IMR-90 (cell line): ENCODE measurements at regions not wholly inside any gene's neighbourhood (a gene's known extent, or its start where the extent isn't known, plus 50 kb on each side); places are given as distances from the start of the nearest gene placed in this dataset.

ENCODE experiments used
- FOS ChIP-seq: fragments of 150-350 bp; IDR thresholded peaks from 2 replicates; pipeline ENCODE4 v1.6.1; 2016; ENCODE audit warnings: low read depth, low read length
- MAFK ChIP-seq: IDR thresholded peaks from 2 replicates; pipeline ENCODE4 v1.6.1; 2012; ENCODE audit warnings: low read depth, low read length, improper control_type of control experiment
- MAZ ChIP-seq: IDR thresholded peaks from 2 replicates; pipeline ENCODE4 v1.6.1; 2012; ENCODE audit warnings: low read depth, mild to moderate bottlenecking, low read length, improper control_type of control experiment, moderate library complexity, borderline replicate concordance
- POLR2A ChIP-seq: IDR thresholded peaks from 2 replicates; pipeline ENCODE4 v1.6.1; 2012; ENCODE audit warnings: mild to moderate bottlenecking, low read depth, low read length
- SMC3 ChIP-seq: fragments of 150-350 bp; IDR thresholded peaks from 2 replicates; pipeline ENCODE4 v1.6.1; 2016; ENCODE audit warnings: low read depth, mild to moderate bottlenecking, antibody characterized with exemption, low read length, moderate library complexity
- TF ChIP-seq, protein P1 (sequence below): conservative IDR thresholded peaks from 2 replicates; pipeline ENCODE4 v1.5.1; 2012; ENCODE audit warnings: mild to moderate bottlenecking, low read depth, low read length, improper control_type of control experiment
- TF ChIP-seq, protein P2 (sequence below): fragments of 150-350 bp; IDR thresholded peaks from 2 replicates; pipeline ENCODE4 v1.6.1; 2017; ENCODE audit warnings: mild to moderate bottlenecking, antibody characterized with exemption, low read length, low read depth

DNA sequence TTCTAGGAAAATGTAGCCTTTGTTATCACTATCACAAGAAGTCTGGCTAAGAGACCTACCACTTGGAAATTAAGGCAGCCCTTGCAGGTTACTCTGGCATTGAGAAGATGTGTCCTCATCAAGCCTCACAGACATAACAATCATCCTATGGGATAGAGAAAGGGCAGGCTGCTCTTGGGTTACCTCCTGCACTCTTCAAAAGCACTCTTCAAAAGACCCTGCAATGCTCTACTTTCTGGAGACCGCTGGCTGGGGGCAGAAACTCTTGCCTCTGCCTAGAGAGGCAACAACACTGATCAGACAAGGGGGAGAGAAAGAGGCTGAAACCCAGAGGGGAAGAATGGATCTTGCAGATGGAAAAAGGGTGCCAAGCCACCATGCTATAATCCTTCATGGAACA lies 127.9 kb upstream of the BNIP2 start:
- no peak for TF ChIP-seq POLR2A
- TF ChIP-seq, protein P1, sequence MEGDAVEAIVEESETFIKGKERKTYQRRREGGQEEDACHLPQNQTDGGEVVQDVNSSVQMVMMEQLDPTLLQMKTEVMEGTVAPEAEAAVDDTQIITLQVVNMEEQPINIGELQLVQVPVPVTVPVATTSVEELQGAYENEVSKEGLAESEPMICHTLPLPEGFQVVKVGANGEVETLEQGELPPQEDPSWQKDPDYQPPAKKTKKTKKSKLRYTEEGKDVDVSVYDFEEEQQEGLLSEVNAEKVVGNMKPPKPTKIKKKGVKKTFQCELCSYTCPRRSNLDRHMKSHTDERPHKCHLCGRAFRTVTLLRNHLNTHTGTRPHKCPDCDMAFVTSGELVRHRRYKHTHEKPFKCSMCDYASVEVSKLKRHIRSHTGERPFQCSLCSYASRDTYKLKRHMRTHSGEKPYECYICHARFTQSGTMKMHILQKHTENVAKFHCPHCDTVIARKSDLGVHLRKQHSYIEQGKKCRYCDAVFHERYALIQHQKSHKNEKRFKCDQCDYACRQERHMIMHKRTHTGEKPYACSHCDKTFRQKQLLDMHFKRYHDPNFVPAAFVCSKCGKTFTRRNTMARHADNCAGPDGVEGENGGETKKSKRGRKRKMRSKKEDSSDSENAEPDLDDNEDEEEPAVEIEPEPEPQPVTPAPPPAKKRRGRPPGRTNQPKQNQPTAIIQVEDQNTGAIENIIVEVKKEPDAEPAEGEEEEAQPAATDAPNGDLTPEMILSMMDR = no peak
- TF ChIP-seq MAZ = no peak
- no peak for TF ChIP-seq MAFK
- TF ChIP-seq FOS = no peak
- no peak for TF ChIP-seq SMC3
- TF ChIP-seq, protein P2, sequence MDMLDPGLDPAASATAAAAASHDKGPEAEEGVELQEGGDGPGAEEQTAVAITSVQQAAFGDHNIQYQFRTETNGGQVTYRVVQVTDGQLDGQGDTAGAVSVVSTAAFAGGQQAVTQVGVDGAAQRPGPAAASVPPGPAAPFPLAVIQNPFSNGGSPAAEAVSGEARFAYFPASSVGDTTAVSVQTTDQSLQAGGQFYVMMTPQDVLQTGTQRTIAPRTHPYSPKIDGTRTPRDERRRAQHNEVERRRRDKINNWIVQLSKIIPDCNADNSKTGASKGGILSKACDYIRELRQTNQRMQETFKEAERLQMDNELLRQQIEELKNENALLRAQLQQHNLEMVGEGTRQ = no peak
